ENCODE measurements at regions not wholly inside any gene's neighbourhood (a gene's known extent, or its start where the extent isn't known, plus 50 kb on each side); places are given as distances from the start of the nearest gene placed in this dataset.

DNA sequence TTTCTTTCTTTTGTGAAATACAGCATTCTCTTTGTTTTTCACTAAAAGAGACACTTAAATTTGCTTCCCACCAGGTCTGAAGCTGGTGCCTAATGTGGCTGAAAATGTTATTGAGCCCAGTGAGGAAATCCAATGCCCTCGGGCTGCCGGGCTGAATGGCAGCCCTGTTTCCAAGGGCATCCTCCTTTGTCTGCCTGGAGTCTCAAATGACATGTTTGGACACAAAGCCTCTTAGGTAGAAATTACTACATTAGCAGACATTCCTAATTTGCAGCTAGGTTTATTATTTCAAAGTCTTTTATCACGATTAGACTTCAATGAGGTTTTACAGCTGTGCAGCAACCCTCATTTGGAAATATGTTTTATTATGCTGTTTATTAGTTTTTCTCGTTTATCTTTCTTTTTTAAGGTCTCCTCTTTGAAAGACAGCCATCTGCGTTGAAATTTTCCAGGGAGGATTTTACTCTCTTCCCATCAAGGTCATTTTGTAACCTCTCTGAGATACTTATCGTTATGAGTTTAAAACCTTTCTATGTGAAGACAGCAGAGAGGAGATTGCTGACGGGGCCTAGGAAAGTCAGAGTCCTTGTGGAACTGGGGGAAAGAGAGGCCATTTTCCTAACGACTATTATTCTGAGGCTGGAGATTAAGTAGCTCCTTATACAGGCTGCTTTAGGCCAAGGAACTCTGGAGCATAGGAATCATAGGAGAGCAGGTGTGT, 59.0 kb upstream of the ZNF532 start:
- ChIA-PET CTCF (ENCODE audit: unreplicated experiment) (no interaction called here), POLR2A (no interaction called here)
- BruUV-seq (replicated peaks) = no TSS peak
- Histone ChIP-seq H4K20me1 (ENCODE audit: insufficient read depth, low read length) (no peaks in the 10 kb centered on the region), H3K27ac (ENCODE audit: low read depth, low read length, poor library complexity, severe bottlenecking) (no peak overlapping the region), H3K79me2 (ENCODE audit: insufficient read depth, low read depth, low read length) (no peaks in the 10 kb centered on the region), H3K4me3 (ENCODE audit: low read depth, low read length, poor library complexity, severe bottlenecking) (no peak overlapping the region), H2AFZ (ENCODE audit: low read length) (no peak overlapping the region), H3K36me3 (ENCODE audit: insufficient read depth, low read length) (no peaks in the 10 kb centered on the region), H3K9me2 (ENCODE audit: insufficient read depth, low read length) (no peaks in the 10 kb centered on the region), H3K4me1 (ENCODE audit: insufficient read depth, low read length, poor library complexity, severe bottlenecking) (no peaks in the 10 kb centered on the region), H3K9me3 (ENCODE audit: low read length) (no peaks in the 10 kb centered on the region), H3K4me2 (ENCODE audit: low read length) (no peak overlapping the region)
- no peak for TF ChIP-seq EZH2phosphoT487 (IDR thresholded peaks at IDR 0.05; ENCODE audit: borderline replicate concordance, low read depth, low read length)
- TF ChIP-seq, protein P1, sequence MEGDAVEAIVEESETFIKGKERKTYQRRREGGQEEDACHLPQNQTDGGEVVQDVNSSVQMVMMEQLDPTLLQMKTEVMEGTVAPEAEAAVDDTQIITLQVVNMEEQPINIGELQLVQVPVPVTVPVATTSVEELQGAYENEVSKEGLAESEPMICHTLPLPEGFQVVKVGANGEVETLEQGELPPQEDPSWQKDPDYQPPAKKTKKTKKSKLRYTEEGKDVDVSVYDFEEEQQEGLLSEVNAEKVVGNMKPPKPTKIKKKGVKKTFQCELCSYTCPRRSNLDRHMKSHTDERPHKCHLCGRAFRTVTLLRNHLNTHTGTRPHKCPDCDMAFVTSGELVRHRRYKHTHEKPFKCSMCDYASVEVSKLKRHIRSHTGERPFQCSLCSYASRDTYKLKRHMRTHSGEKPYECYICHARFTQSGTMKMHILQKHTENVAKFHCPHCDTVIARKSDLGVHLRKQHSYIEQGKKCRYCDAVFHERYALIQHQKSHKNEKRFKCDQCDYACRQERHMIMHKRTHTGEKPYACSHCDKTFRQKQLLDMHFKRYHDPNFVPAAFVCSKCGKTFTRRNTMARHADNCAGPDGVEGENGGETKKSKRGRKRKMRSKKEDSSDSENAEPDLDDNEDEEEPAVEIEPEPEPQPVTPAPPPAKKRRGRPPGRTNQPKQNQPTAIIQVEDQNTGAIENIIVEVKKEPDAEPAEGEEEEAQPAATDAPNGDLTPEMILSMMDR (conservative IDR thresholded peaks at IDR 0.05; ENCODE audit: low read length) = no peak
- intact Hi-C loops (cut with micrococcal nuclease; ENCODE audit: unreplicated experiment) = no loop called here
- no peak for DNase-seq (ENCODE audit: low spot score)

DNA sequence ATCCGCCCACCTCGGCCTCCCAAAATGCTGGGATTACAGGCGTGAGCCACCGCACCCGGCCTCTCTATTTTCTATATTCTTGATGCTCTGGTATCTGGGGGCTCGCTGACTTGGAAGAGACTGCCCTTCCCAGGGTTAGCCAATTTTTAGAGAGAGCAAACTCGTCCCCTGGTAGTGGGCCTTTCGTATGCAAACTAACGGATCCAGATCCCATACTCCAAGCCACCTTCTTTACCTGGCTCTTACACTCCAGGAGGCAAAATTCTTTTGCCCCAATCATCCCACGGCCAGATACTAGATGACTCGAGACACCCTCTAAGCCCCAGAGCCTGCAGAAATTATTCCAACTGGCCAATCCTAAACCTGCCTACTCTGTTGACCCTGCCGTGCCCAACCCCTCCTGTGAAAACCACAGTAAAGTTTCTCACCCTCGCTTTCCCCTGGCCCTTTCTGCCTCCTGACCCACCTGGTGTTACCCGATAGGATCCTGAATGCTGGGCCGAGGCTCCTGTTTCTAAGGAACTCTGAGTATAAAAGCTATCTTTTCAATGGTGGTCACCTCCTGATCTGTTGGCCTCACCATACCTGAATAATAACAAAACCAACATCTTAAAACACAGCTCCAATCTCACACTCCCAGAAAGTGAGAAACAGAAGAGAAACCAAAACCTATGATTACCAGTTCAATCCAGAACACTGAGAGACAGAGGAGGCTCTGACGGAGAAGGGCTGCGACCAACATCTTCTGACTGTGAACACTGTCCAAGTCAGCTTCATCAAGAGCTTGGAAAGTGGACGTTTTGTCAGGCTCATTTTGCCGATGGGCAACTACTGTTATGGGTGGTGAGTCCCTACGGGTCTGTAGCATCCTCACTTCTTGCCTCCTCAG, 57.6 kb upstream of the ZNF532 start:
- H2AFZ ChIP-seq (ENCODE audit: low read length) = no peak overlapping the region
- POLR2A ChIA-PET = interaction anchor here (0.6 kb wide), 1 partner anchor 49 kb away, joined by 3 read pairs; no protein-coding TSS in a partner anchor

More for the DNA sequence above, 57.6 kb upstream of the ZNF532 start:
- CTCF ChIA-PET (ENCODE audit: unreplicated experiment) = no interaction called here
- Histone ChIP-seq H3K4me1 (ENCODE audit: insufficient read depth, low read length, poor library complexity, severe bottlenecking) (no peaks in the 10 kb centered on the region), H3K36me3 (ENCODE audit: insufficient read depth, low read length) (no peaks in the 10 kb centered on the region), H3K27ac (ENCODE audit: low read depth, low read length, poor library complexity, severe bottlenecking) (no peak overlapping the region), H3K79me2 (ENCODE audit: insufficient read depth, low read depth, low read length) (no peaks in the 10 kb centered on the region), H3K9me3 (ENCODE audit: low read length) (no peaks in the 10 kb centered on the region), H4K20me1 (ENCODE audit: insufficient read depth, low read length) (no peaks in the 10 kb centered on the region), H3K4me2 (ENCODE audit: low read length) (no peak overlapping the region), H3K9me2 (ENCODE audit: insufficient read depth, low read length) (no peaks in the 10 kb centered on the region), H3K4me3 (ENCODE audit: low read depth, low read length, poor library complexity, severe bottlenecking) (no peak overlapping the region)
- intact Hi-C loops (cut with micrococcal nuclease; ENCODE audit: unreplicated experiment) = no loop called here
- no TSS peak for BruUV-seq (replicated peaks)
- TF ChIP-seq EZH2phosphoT487 (IDR thresholded peaks at IDR 0.05; ENCODE audit: borderline replicate concordance, low read depth, low read length) = no peak
- TF ChIP-seq, protein P1 (conservative IDR thresholded peaks at IDR 0.05; ENCODE audit: low read length) = no peak
- DNase-seq (ENCODE audit: low spot score) = no peak
